Left lung (tissue), 4 donors: ENCODE measurements at regions not wholly inside any gene's neighbourhood (a gene's known extent, or its start where the extent isn't known, plus 50 kb on each side); places are given as distances from the start of the nearest gene placed in this dataset.

Source experiments
- ATAC-seq: fragments of 200-7000 bp; cut with Tn5 transposase; one replicate; pipeline ENCODE4 v1.9.1; 2020; ENCODE audit warnings: moderate library complexity
- DNase-seq, 4 donors: peaks; one replicate each; pipeline ENCODE4 v3.0.0-alpha.2; 2013 to 2020
- H3K27ac ChIP-seq, 2 donors: fragments of 200-600 bp; sonication (generic) in 1 of 2; one replicate each; pipeline versions ENCODE4 v1.5.0 to v1.8.0; 2020 to 2021
- H3K27me3 ChIP-seq, 2 donors: fragments of 200-600 bp; sonication (generic) in 1 of 2; one replicate each; pipeline versions ENCODE4 v1.5.0 to v1.8.0; 2020 to 2021
- H3K36me3 ChIP-seq, 2 donors: fragments of 200-600 bp; sonication (generic) in 1 of 2; one replicate each; pipeline versions ENCODE4 v1.5.0 to v1.8.0; 2020 to 2021
- H3K4me1 ChIP-seq, 2 donors: fragments of 200-600 bp; one replicate each; pipeline ENCODE4 v1.8.0; 2021
- H3K4me3 ChIP-seq, 2 donors: fragments of 200-600 bp; sonication (generic) in 1 of 2; one replicate each; pipeline versions ENCODE4 v1.5.0 to v1.8.0; 2020 to 2021; ENCODE audit warnings: mild to moderate bottlenecking in 1 of 2
- H3K9me3 ChIP-seq, 2 donors: fragments of 200-600 bp; sonication (generic) in 1 of 2; one replicate each; pipeline versions ENCODE4 v1.5.0 to v1.8.0; 2020 to 2021
- intact Hi-C, 2 donors: fragments of 100-400 bp; cut with DNase I; formaldehyde crosslinking; loops; one replicate each; pipeline versions ENCODE4 v1.11.2 to v1.14.2; 2022
- TF ChIP-seq, protein P1 (sequence below), 2 donors: fragments of 200-600 bp; sonication (generic) in 1 of 2; IDR thresholded peaks; one replicate each; pipeline versions ENCODE4 v1.5.0 to v1.8.0; 2021; ENCODE audit warnings: antibody characterized with exemption in 2 of 2
- donor health status: DM: no; HTN: yes; CAD: no.
- donor health status: DM: no; HTN: no; CAD: no.

- Histone ChIP-seq H3K36me3 (no peaks in the 10 kb centered on the region), H3K4me1 (no peaks in the 10 kb centered on the region), H3K9me3 (peaks cover 0 to 6% of the 10 kb centered on the region in 2 donors), H3K4me3 (no peak overlapping the region), H3K27ac (no peak overlapping the region), H3K27me3 (peaks cover 0 to 13% of the 10 kb centered on the region in 2 donors)
- DNase-seq, result no peak
- no peak for ATAC-seq
- TF ChIP-seq, protein P1, sequence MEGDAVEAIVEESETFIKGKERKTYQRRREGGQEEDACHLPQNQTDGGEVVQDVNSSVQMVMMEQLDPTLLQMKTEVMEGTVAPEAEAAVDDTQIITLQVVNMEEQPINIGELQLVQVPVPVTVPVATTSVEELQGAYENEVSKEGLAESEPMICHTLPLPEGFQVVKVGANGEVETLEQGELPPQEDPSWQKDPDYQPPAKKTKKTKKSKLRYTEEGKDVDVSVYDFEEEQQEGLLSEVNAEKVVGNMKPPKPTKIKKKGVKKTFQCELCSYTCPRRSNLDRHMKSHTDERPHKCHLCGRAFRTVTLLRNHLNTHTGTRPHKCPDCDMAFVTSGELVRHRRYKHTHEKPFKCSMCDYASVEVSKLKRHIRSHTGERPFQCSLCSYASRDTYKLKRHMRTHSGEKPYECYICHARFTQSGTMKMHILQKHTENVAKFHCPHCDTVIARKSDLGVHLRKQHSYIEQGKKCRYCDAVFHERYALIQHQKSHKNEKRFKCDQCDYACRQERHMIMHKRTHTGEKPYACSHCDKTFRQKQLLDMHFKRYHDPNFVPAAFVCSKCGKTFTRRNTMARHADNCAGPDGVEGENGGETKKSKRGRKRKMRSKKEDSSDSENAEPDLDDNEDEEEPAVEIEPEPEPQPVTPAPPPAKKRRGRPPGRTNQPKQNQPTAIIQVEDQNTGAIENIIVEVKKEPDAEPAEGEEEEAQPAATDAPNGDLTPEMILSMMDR (IDR thresholded peaks at IDR 0.05), result no peak
- intact Hi-C loops, result no loop called here
Measured at GRCh38 chr3:10632125-10632524, 126.7 kb upstream of the ATP2B2 start.

DNA sequence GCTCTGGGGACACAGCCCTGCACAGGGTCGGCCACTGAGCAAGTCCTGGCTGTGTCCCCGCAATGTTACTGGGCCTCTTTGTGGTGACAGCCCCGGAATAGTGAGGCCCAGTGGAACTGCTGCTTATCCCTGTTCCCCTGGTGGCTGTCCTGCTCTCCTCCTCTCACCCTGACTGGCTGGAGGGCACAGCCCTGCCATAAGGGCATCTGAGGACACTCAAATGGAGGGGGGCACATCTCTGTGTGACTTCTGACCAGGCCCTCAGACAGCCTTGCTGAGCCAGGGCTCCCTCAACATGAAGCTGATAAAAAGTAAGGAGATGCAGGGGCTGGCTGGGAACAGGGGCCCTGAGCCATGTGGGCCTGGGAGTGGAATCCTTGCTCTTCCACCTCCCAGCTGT, 127.4 kb upstream of the ATP2B2 start:
- DNase-seq (no peak), ATAC-seq (no peak)
- Histone ChIP-seq H3K4me3 (no peak overlapping the region), H3K4me1 (no peaks in the 10 kb centered on the region), H3K9me3 (peaks cover 0 to 12% of the 10 kb centered on the region in 2 donors), H3K36me3 (no peaks in the 10 kb centered on the region), H3K27me3 (peaks cover 0 to 13% of the 10 kb centered on the region in 2 donors), H3K27ac (no peak overlapping the region)
- TF ChIP-seq, protein P1 (IDR thresholded peaks at IDR 0.05), result no peak
- intact Hi-C loops, result no loop called here

DNA sequence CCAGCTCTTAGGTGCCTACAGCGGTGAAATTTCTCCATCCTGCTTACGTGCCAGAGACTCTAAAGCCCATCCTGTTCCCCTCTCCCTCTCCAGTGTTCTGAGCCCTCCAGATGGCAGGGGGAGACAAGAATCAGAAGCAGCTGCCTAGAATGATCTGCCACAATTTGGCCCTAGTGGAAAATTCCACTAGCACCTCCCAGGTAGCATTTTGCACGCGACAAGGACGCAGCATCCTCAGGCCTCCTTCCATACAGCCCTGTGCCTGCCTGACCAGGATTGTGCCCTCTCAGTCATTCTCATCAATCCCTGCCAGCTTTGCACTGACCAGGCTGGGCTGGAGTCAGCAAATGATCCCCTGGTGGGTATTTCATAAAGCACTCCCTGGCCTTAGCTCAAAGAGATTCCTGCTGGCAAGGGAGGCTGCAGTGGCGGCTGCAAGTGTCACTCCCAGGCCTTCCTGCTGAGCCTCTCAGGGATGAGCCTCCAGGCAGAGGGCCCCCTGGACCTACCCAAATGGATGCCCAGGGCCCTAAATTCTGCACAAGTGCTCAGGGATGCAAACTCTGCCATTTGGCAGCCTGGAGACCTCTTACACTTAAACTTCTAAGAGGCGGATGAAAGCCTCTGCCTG, 130.2 kb upstream of the ATP2B2 start:
- TF ChIP-seq, protein P1 (IDR thresholded peaks at IDR 0.05), result no peak
- DNase-seq (no peak), ATAC-seq (no peak)
- Histone ChIP-seq H3K36me3 (no peaks in the 10 kb centered on the region), H3K9me3 (peaks cover 0 to 24% of the 10 kb centered on the region in 2 donors), H3K4me3 (no peak overlapping the region), H3K27ac (no peak overlapping the region), H3K27me3 (peaks cover 0 to 22% of the 10 kb centered on the region in 2 donors), H3K4me1 (no peaks in the 10 kb centered on the region)
- intact Hi-C loops, result no loop called here

GRCh38 chr3:10637342-10637741, 132.0 kb upstream of the ATP2B2 start:
- DNase-seq, result no peak
- intact Hi-C loops, result no loop called here
- TF ChIP-seq, protein P1 (IDR thresholded peaks at IDR 0.05), result no peak
- ATAC-seq, result no peak
- Histone ChIP-seq H3K27ac (no peak overlapping the region), H3K36me3 (no peaks in the 10 kb centered on the region), H3K4me3 (no peak overlapping the region), H3K27me3 (peaks cover 0 to 29% of the 10 kb centered on the region in 2 donors), H3K4me1 (no peaks in the 10 kb centered on the region), H3K9me3 (peaks cover 0 to 24% of the 10 kb centered on the region in 2 donors)

GRCh38 chr3:10638466-10638865, 133.1 kb upstream of the ATP2B2 start:
- Histone ChIP-seq H3K4me3 (no peak overlapping the region), H3K4me1 (no peaks in the 10 kb centered on the region), H3K27me3 (peaks cover 0 to 29% of the 10 kb centered on the region in 2 donors), H3K9me3 (peaks cover 0 to 24% of the 10 kb centered on the region in 2 donors), H3K27ac (no peak overlapping the region), H3K36me3 (no peaks in the 10 kb centered on the region)
- TF ChIP-seq, protein P1 (IDR thresholded peaks at IDR 0.05), result no peak
- intact Hi-C loops, result no loop called here
- no peak for ATAC-seq
- no peak for DNase-seq
